Tibial nerve (tissue), 4 donors: ENCODE measurements at regions not wholly inside any gene's neighbourhood (a gene's known extent, or its start where the extent isn't known, plus 50 kb on each side); places are given as distances from the start of the nearest gene placed in this dataset.
A peak's percentile ranks its signal among the peaks of the same experiment; 100 is the strongest.

Experiments used
- DNase-seq, 2 donors: peaks; one replicate each; pipeline ENCODE4 v3.0.0-alpha.2; 2019; ENCODE audit warnings: low spot score in 2 of 2
- H3K27ac ChIP-seq, 4 donors: fragments of 200-600 bp; sonication (generic) in 3 of 4; one replicate each; pipeline ENCODE4 v1.5.1; 2017 to 2019; ENCODE audit warnings: mild to moderate bottlenecking in 1 of 4
- H3K27me3 ChIP-seq, 2 donors: fragments of 200-600 bp; sonication (generic) in 1 of 2; one replicate each; pipeline versions ENCODE4 v1.5.1 to v1.6.0; 2017 to 2019
- H3K36me3 ChIP-seq, 3 donors: fragments of 200-600 bp; sonication (generic); one replicate each; pipeline ENCODE4 v1.5.1; 2018 to 2019
- H3K4me1 ChIP-seq, 4 donors: fragments of 200-600 bp; sonication (generic) in 3 of 4; one replicate each; pipeline ENCODE4 v1.5.1; 2017 to 2019
- H3K4me3 ChIP-seq, 4 donors: fragments of 200-600 bp; sonication (generic) in 3 of 4; one replicate each; pipeline ENCODE4 v1.5.1; 2017 to 2019; ENCODE audit warnings: mild to moderate bottlenecking in 1 of 4, moderate library complexity in 1 of 4
- H3K9me3 ChIP-seq, 4 donors: fragments of 200-600 bp; sonication (generic) in 3 of 4; one replicate each; pipeline ENCODE4 v1.5.1; 2017 to 2019
- EP300 ChIP-seq, 2 donors: sonication (generic); formaldehyde crosslinking; IDR thresholded peaks; one replicate each; pipeline ENCODE4 v1.6.1; 2017; ENCODE audit warnings: antibody characterized with exemption in 2 of 2, mild to moderate bottlenecking in 1 of 2
- POLR2A ChIP-seq, 2 donors: fragments of 450-650 bp; IDR thresholded peaks; one replicate each; pipeline ENCODE4 v1.6.1; 2017; ENCODE audit warnings: antibody characterized with exemption in 2 of 2, mild to moderate bottlenecking in 2 of 2, moderate library complexity in 2 of 2
- WGBS, 2 donors: methylation state at CpG; one replicate each; pipeline ENCODE4 v1.1.5; 2018; 5-methylcytosine and 5-hydroxymethylcytosine counted together
- TF ChIP-seq, protein P1 (sequence below), 5 experiments: fragments of 200-600 bp in 3 of 5; fragments of 450-650 bp in 2 of 5; sonication (generic) in 3 of 5; IDR thresholded peaks; one replicate each; pipeline ENCODE4 v1.5.1; 2016 to 2019; ENCODE audit warnings: antibody characterized with exemption in 5 of 5, mild to moderate bottlenecking in 3 of 5, moderate library complexity in 2 of 5

GRCh38 chr6:153963352-153963751 lies 75.7 kb upstream of the OPRM1 start:
- no peak for DNase-seq
- WGBS, 2 donors, result 71 to 76% methylated on average over 3 of the region's 3 CpGs

GRCh38 chr6:153962555-153962954 lies 76.5 kb upstream of the OPRM1 start:
- WGBS, 2 donors, result 67 to 72% methylated on average over 2 of the region's 2 CpGs
- Histone ChIP-seq H3K27me3 (no peaks in the 10 kb centered on the region), H3K4me1 (peaks cover 0 to 13% (median 1%) of the 10 kb centered on the region in 4 donors), H3K4me3 (no peak overlapping the region), H3K27ac (no peak overlapping the region), H3K36me3 (no peaks in the 10 kb centered on the region), H3K9me3 (no peaks in the 10 kb centered on the region)
- TF ChIP-seq, protein P1, sequence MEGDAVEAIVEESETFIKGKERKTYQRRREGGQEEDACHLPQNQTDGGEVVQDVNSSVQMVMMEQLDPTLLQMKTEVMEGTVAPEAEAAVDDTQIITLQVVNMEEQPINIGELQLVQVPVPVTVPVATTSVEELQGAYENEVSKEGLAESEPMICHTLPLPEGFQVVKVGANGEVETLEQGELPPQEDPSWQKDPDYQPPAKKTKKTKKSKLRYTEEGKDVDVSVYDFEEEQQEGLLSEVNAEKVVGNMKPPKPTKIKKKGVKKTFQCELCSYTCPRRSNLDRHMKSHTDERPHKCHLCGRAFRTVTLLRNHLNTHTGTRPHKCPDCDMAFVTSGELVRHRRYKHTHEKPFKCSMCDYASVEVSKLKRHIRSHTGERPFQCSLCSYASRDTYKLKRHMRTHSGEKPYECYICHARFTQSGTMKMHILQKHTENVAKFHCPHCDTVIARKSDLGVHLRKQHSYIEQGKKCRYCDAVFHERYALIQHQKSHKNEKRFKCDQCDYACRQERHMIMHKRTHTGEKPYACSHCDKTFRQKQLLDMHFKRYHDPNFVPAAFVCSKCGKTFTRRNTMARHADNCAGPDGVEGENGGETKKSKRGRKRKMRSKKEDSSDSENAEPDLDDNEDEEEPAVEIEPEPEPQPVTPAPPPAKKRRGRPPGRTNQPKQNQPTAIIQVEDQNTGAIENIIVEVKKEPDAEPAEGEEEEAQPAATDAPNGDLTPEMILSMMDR (IDR thresholded peaks at IDR 0.05), result no peak
- DNase-seq, result no peak

More at GRCh38 chr6:153963352-153963751, 75.7 kb upstream of the OPRM1 start:
- Histone ChIP-seq H3K4me3 (no peak overlapping the region), H3K27me3 (no peaks in the 10 kb centered on the region), H3K9me3 (no peaks in the 10 kb centered on the region), H3K4me1 (peaks cover 0 to 13% (median 1%) of the 10 kb centered on the region in 4 donors), H3K27ac (no peak overlapping the region), H3K36me3 (no peaks in the 10 kb centered on the region)
- TF ChIP-seq EP300 (IDR thresholded peaks at IDR 0.05), result no peak
- TF ChIP-seq, protein P1 (IDR thresholded peaks at IDR 0.05), result no peak
- no peak for TF ChIP-seq POLR2A (IDR thresholded peaks at IDR 0.05)

DNA sequence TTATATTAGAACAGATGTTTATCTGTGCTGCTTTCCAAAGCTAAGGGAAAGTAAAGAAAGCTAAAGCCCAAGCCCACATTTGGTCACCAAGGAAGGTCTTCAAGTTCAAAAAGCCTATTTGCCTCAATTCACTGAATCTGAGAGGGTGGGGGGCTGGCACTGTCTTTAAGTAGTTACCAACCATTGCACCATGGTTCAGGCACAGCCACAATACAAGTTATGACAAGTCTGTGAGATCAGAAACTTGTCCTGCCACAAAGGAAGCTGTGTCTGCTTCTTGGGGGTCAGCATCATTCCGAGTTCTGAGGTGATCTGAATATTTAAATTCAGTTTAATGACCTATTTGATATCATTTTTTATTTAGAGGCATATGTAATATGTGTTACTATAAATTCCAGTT lies 78.3 kb upstream of the OPRM1 start:
- Histone ChIP-seq H3K4me1 (peaks cover 0 to 13% (median 1%) of the 10 kb centered on the region in 4 donors), H3K36me3 (no peaks in the 10 kb centered on the region), H3K4me3 (no peak overlapping the region), H3K9me3 (no peaks in the 10 kb centered on the region), H3K27ac (no peak overlapping the region), H3K27me3 (no peaks in the 10 kb centered on the region)
- WGBS, 2 donors, result 41 to 42% methylated on average over 1 of the region's 1 CpG
- TF ChIP-seq POLR2A (IDR thresholded peaks at IDR 0.05) (no peak), EP300 (IDR thresholded peaks at IDR 0.05) (no peak)
- TF ChIP-seq, protein P1 (IDR thresholded peaks at IDR 0.05), result no peak
- DNase-seq, result no peak

DNA sequence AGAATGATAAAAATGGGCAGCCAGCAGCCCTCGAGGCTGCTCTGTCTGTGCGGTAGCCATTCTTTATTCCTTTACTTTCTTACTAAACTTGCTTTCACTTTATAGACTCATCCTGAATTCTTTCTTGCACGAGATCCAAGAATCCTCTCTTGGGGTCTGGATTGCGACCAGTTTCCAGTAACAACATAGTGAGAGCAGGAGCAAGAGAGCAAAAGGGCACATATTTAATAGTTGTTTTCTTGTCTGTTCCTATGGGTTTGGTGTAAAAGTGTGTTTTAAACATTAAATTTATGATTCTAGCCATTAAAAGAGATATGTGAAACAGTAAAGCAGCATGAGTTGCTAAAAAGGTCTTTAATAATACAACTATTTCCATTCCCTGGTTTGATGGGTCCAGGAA lies 78.8 kb upstream of the OPRM1 start:
- peak in 1 of 2 donors; percentile 7 for DNase-seq
- H3K36me3 ChIP-seq, result no peaks in the 10 kb centered on the region
- peaks cover 0 to 13% (median 1%) of the 10 kb centered on the region in 4 donors for H3K4me1 ChIP-seq
- no peak for TF ChIP-seq POLR2A (IDR thresholded peaks at IDR 0.05)
- TF ChIP-seq EP300 (IDR thresholded peaks at IDR 0.05), result no peak
- TF ChIP-seq, protein P1 (IDR thresholded peaks at IDR 0.05), result no peak
- H3K27me3 ChIP-seq, result no peaks in the 10 kb centered on the region
- WGBS, 2 donors, result 33 to 43% methylated on average over 4 of the region's 4 CpGs
- no peak overlapping the region for H3K27ac ChIP-seq
- no peaks in the 10 kb centered on the region for H3K9me3 ChIP-seq
- no peak overlapping the region for H3K4me3 ChIP-seq

GRCh38 chr6:153959276-153959675 lies 79.8 kb upstream of the OPRM1 start:
- TF ChIP-seq POLR2A (IDR thresholded peaks at IDR 0.05) (no peak), EP300 (IDR thresholded peaks at IDR 0.05) (no peak)
- TF ChIP-seq, protein P1 (IDR thresholded peaks at IDR 0.05), result no peak
- Histone ChIP-seq H3K4me3 (no peak overlapping the region), H3K36me3 (no peaks in the 10 kb centered on the region), H3K4me1 (peaks cover 0 to 13% (median 1%) of the 10 kb centered on the region in 4 donors), H3K27me3 (no peaks in the 10 kb centered on the region), H3K9me3 (peaks cover 0 to under 1% (median 0%) of the 10 kb centered on the region in 4 donors), H3K27ac (no peak overlapping the region)
- 81 to 87% methylated on average over 1 of the region's 1 CpG for WGBS, 2 donors
- DNase-seq, result no peak
